ENCODE measurements at regions not wholly inside any gene's neighbourhood (a gene's known extent, or its start where the extent isn't known, plus 50 kb on each side); places are given as distances from the start of the nearest gene placed in this dataset.
"Not testable (repeated sequence)": the region's sequence is repeated elsewhere in the genome, so short reads cannot be mapped to it uniquely, and the experiment has no call there.

DNA sequence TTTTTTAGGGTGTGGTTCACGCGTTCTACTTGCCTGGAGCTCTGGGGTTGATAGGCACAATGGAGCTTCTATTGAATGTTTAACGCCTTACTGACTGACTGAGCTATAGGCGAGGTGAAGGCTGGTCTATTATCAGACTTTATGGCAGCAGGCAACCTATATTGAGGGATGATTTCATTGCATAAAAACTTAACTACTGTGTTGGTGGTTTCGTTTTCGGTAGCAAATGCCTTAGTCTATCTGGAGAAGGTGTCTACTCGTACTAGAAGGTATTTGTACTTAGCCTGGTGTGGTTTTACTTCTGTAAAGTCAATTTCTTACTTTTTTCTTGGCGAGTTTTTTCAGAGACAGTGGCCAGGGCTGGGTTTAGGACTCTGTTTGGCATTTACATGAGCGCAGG lies 162.0 kb upstream of the FRG2C start:
- ATAC-seq; H3K4me3 ChIP-seq; H3K27ac ChIP-seq (ENCODE audit: control insufficient read depth, insufficient read depth); H3K4me2 ChIP-seq (ENCODE audit: control insufficient read depth, insufficient read depth); BruUV-seq (replicated peaks); H3K27me3 ChIP-seq (replicated peaks in 1 of 2; ENCODE audit: control insufficient read depth in 2 of 2, insufficient read depth in 2 of 2, low read length in 1 of 2); FAIRE-seq; H3K9me3 ChIP-seq (replicated peaks; ENCODE audit: control insufficient read depth, insufficient read depth, low read length); H4K20me1 ChIP-seq (ENCODE audit: control insufficient read depth, insufficient read depth); H3K9ac ChIP-seq (ENCODE audit: control insufficient read depth, insufficient read depth, low read length); H3K36me3 ChIP-seq (ENCODE audit: control insufficient read depth in 2 of 2, insufficient read depth in 2 of 2, low read length in 1 of 2); intact Hi-C loops (cut with micrococcal nuclease; ENCODE audit: unreplicated experiment); H3K79me2 ChIP-seq (ENCODE audit: control insufficient read depth, insufficient read depth, low read length); in situ Hi-C loops (cut with MboI); POLR2A ChIA-PET; H3K4me1 ChIP-seq (ENCODE audit: control insufficient read depth, insufficient read depth, low read length); H2AFZ ChIP-seq (ENCODE audit: control insufficient read depth, low read depth, low read length); DNase-seq (ENCODE audit: low read depth, low spot score); RAD21 ChIA-PET (ENCODE audit: unreplicated experiment): not testable (repeated sequence)
- ChIA-PET SMC1A (ENCODE audit: uncharacterized antibody, unreplicated experiment) (interaction anchor here (1.1 kb wide), 1 partner anchor 73 kb away, joined by 3 read pairs; no protein-coding TSS in a partner anchor), CTCF (interaction anchor here (1.4 kb wide), 1 partner anchor 66 kb away, joined by 3 read pairs; no protein-coding TSS in a partner anchor)
- WGBS (ENCODE audit: insufficient coverage, insufficient replicate concordance, low lambda C conversion rate, missing lambda C conversion rate), result 26% methylated on average over 9 of the region's 9 CpGs
- TF ChIP-seq ATF7 (IDR thresholded peaks at IDR 0.05; ENCODE audit: low read depth), result peak; percentile 32; the same call in 1 of the 2 replicates

DNA sequence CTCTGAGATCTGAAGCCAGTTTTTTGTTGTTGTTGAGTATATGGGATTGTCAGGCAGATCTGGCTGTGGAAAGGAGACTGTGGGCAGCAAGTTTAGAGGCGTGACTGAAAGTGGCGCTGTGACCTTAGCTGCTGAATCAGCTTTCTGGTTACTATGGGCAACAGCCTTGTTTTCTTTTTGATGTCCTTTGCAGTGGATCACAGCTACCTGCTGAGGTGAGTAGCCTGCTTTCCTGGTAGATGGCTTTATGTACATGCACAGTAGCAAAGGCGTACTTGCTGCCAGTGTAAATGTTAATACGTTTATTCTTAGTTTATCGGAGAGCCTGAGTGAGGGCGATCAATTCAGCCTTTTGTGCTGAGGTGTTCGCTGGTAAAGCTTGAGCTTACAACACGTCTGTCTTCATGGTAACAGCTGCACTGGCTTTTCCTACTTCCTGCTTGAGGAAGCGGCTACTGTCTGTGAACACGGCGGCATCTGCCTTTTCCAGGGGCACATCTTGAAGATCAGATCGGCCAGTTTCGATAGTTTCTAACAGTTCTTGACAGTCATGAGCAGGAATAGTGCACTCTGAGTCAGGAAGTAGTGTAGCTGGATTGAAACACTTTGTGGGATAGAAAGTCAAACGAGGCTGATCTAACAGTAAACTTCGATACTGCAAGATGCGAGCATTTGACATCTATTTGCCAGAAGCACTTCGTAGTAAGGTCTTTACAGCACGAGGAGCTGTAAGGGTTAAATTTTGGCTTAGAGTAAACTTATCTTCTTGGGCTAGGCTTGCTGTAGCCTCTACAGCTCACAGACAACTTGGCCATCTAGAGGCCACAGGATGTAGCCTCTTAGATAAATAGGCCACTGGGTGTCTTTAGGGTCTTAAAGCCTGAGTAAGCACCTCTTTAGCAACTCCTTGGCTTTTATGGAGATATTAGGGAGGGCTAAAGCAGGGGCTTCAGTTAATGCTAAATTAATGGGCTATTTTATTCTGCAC lies 161.1 kb upstream of the FRG2C start:
- not testable (repeated sequence) for H3K9ac ChIP-seq (ENCODE audit: control insufficient read depth, insufficient read depth, low read length)

More for the DNA sequence above, 161.1 kb upstream of the FRG2C start:
- H3K27me3 ChIP-seq (replicated peaks in 1 of 2; ENCODE audit: control insufficient read depth in 2 of 2, insufficient read depth in 2 of 2, low read length in 1 of 2); H4K20me1 ChIP-seq (ENCODE audit: control insufficient read depth, insufficient read depth); DNase-seq (ENCODE audit: low read depth, low spot score); POLR2A ChIA-PET; FAIRE-seq; H3K27ac ChIP-seq (ENCODE audit: control insufficient read depth, insufficient read depth); RAD21 ChIA-PET (ENCODE audit: unreplicated experiment); H3K4me1 ChIP-seq (ENCODE audit: control insufficient read depth, insufficient read depth, low read length); BruUV-seq (replicated peaks); H3K9me3 ChIP-seq (replicated peaks; ENCODE audit: control insufficient read depth, insufficient read depth, low read length); H2AFZ ChIP-seq (ENCODE audit: control insufficient read depth, low read depth, low read length); in situ Hi-C loops (cut with MboI); H3K4me3 ChIP-seq; intact Hi-C loops (cut with micrococcal nuclease; ENCODE audit: unreplicated experiment); H3K79me2 ChIP-seq (ENCODE audit: control insufficient read depth, insufficient read depth, low read length); ATAC-seq; H3K36me3 ChIP-seq (ENCODE audit: control insufficient read depth in 2 of 2, insufficient read depth in 2 of 2, low read length in 1 of 2); H3K4me2 ChIP-seq (ENCODE audit: control insufficient read depth, insufficient read depth): not testable (repeated sequence)
- TF ChIP-seq BMI1 (IDR thresholded peaks at IDR 0.05; ENCODE audit: borderline replicate concordance) (peak; percentile 49; the same call in 1 of the 2 replicates), BHLHE40 (IDR thresholded peaks at IDR 0.05; ENCODE audit: borderline replicate concordance in 1 of 2, low read depth in 2 of 2, low read length in 1 of 2) (peak in 1 of 2 experiments; percentile 43; a peak in 2 of 4 replicates)
- WGBS (ENCODE audit: insufficient coverage, insufficient replicate concordance, low lambda C conversion rate, missing lambda C conversion rate), result 20% methylated on average over 18 of the region's 18 CpGs
- SMC1A ChIA-PET (ENCODE audit: uncharacterized antibody, unreplicated experiment), result interaction anchor here (1.1 kb wide), 1 partner anchor 74 kb away, joined by 3 read pairs; no protein-coding TSS in a partner anchor
- CTCF ChIA-PET, result interaction anchor here (1.4 kb wide), 1 partner anchor 67 kb away, joined by 3 read pairs; no protein-coding TSS in a partner anchor

All from GM12878 (cell line).